ENCODE measurements at regions not wholly inside any gene's neighbourhood (a gene's known extent, or its start where the extent isn't known, plus 50 kb on each side); places are given as distances from the start of the nearest gene placed in this dataset.

- Histone ChIP-seq H3K9me3 (replicated peaks; ENCODE audit: control insufficient read depth, insufficient read depth, low read length) (peaks cover 10% of the 10 kb centered on the region), H3K27ac (ENCODE audit: insufficient read depth, low read depth, low read length) (no peak overlapping the region), H3K4me1 (ENCODE audit: control insufficient read depth, extremely low read depth, insufficient read depth, low read length) (no peaks in the 10 kb centered on the region), H3K27me3 (ENCODE audit: control insufficient read depth in 2 of 2, insufficient read depth in 2 of 2, low read length in 2 of 2) (no peaks in the 10 kb centered on the region), H3K36me3 (ENCODE audit: control insufficient read depth in 2 of 2, extremely low read depth in 1 of 2, insufficient read depth in 2 of 2, low read length in 2 of 2) (no peaks in the 10 kb centered on the region), H4K20me1 (replicated peaks; ENCODE audit: control insufficient read depth, extremely low read depth, insufficient read depth, low read length) (no peaks in the 10 kb centered on the region), H3K9me1 (replicated peaks; ENCODE audit: control insufficient read depth, extremely low read depth, insufficient read depth, low read length) (no peaks in the 10 kb centered on the region), H3K4me3 (replicated peaks in 1 of 3; ENCODE audit: insufficient read depth in 1 of 3, low read depth in 1 of 3, low read length in 3 of 3) (no peak overlapping the region), H3K4me2 (ENCODE audit: insufficient read depth, low read length) (no peak overlapping the region), H3K9ac (replicated peaks; ENCODE audit: extremely low read depth, insufficient read depth, low read length) (no peak overlapping the region), H3K79me2 (ENCODE audit: control insufficient read depth, insufficient read depth, low read length) (no peaks in the 10 kb centered on the region), H2AFZ (ENCODE audit: low read depth, low read length) (no peak overlapping the region)
- dilution Hi-C loops (cut with MboI; ENCODE audit: extremely low pct_ligation_motif_present, low sequenced_read_pairs): no loop called here
- intact Hi-C loops (cut with micrococcal nuclease): no loop called here
- TF ChIP-seq FOS (IDR thresholded peaks at IDR 0.05; ENCODE audit: borderline replicate concordance, insufficient read depth, low read length) (no peak), POLR2A (IDR thresholded peaks at IDR 0.05; ENCODE audit: low read depth, low read length) (no peak), CTCF (IDR thresholded peaks at IDR 0.05; ENCODE audit: extremely low read depth in 1 of 2, insufficient read depth in 1 of 2, low read depth in 1 of 2, low read length in 2 of 2) (no peak), MAX (IDR thresholded peaks at IDR 0.05; ENCODE audit: insufficient read depth, insufficient read length) (no peak), JUN (IDR thresholded peaks at IDR 0.05; ENCODE audit: borderline replicate concordance, insufficient read depth, insufficient read length, low read depth) (no peak), MYC (IDR thresholded peaks at IDR 0.05; ENCODE audit: low read depth, low read length) (no peak), POLR2AphosphoS5 (IDR thresholded peaks at IDR 0.05; ENCODE audit: insufficient read depth, low read depth, low read length) (no peak), GATA2 (IDR thresholded peaks at IDR 0.05; ENCODE audit: insufficient read depth, insufficient read length, low read depth, low read length) (no peak), EZH2 (IDR thresholded peaks at IDR 0.05; ENCODE audit: borderline replicate concordance, low read depth, low read length, severe bottlenecking) (no peak)
- POLR2A ChIA-PET: no interaction called here
- CTCF ChIA-PET: no interaction called here
- FAIRE-seq (no peak), DNase-seq (ENCODE audit: low read depth, low spot score) (no peak)
- no TSS peak for BruUV-seq (replicated peaks)
Measured at GRCh38 chr5:5009240-5009639, 130.9 kb upstream of the ADAMTS16 start.
